H1 (cell line): ENCODE measurements at regions not wholly inside any gene's neighbourhood (a gene's known extent, or its start where the extent isn't known, plus 50 kb on each side); places are given as distances from the start of the nearest gene placed in this dataset.

Experiments used
- FOSL1 ChIP-seq: IDR thresholded peaks from 2 replicates; pipeline ENCODE4 v1.6.1; 2011; ENCODE audit warnings: mild to moderate bottlenecking, low read depth, low read length, moderate library complexity; ENCODE audit not compliant: insufficient read depth
- POLR2A ChIP-seq, 2 experiments: IDR thresholded peaks; 1 replicate in 1 of 2; 2 replicates in 1 of 2; pipeline ENCODE4 v1.6.1; 2011; ENCODE audit warnings: low read depth in 2 of 2, low read length in 2 of 2, mild to moderate bottlenecking in 2 of 2; ENCODE audit errors: control extremely low read depth in 1 of 2
- SUZ12 ChIP-seq: fragments of 200-600 bp; sonication (generic); IDR thresholded peaks from 2 replicates; pipeline ENCODE4 v1.6.1; 2012; ENCODE audit warnings: mild to moderate bottlenecking, inconsistent platforms, low read length, moderate library complexity, mixed read lengths
- TF ChIP-seq, protein P1 (sequence below): fragments of 300-600 bp; sonication (generic); IDR thresholded peaks from 2 replicates; pipeline ENCODE4 v1.7.1; 2012; ENCODE audit warnings: low read length, moderate library complexity, mild to moderate bottlenecking, inconsistent platforms; ENCODE audit not compliant: insufficient replicate concordance

DNA sequence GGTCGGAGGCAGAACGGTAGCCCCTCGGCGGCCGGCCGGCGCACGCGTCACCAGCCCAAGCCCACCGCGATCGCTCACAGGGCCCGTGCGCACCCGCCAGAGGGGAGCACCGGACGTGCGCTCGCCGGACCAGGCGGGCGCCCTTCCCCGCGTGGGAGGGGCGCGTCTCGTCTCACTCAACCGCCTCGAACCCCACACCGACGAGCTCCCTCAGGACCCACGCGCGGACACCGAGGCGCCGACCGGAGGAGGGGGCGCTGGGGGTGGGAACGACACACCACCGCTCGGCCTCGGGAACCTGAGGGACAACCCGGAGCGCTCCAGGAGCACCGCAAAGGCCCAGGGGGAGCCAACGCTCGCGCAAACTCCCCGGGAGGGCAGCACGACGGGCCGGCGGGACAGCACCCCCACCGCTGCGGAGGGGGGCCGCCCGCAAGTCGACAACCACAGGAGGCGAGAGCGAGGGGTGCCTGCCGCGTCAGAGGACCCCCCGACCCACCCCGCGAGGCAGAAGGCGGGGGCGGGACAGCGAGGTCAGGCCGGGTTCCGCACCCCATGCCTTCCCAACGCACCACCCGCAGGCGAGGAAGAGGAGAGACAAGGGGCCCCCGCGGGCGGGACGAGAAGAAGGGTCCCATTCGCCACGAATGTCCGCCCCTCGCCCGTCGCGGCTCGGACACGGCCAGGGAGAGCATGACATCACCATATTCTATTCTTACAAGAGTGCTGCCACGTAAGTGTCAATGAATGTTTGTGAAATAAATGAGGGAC, 512.7 kb upstream of the ZNF337 start (continued):
- TF ChIP-seq, protein P1, sequence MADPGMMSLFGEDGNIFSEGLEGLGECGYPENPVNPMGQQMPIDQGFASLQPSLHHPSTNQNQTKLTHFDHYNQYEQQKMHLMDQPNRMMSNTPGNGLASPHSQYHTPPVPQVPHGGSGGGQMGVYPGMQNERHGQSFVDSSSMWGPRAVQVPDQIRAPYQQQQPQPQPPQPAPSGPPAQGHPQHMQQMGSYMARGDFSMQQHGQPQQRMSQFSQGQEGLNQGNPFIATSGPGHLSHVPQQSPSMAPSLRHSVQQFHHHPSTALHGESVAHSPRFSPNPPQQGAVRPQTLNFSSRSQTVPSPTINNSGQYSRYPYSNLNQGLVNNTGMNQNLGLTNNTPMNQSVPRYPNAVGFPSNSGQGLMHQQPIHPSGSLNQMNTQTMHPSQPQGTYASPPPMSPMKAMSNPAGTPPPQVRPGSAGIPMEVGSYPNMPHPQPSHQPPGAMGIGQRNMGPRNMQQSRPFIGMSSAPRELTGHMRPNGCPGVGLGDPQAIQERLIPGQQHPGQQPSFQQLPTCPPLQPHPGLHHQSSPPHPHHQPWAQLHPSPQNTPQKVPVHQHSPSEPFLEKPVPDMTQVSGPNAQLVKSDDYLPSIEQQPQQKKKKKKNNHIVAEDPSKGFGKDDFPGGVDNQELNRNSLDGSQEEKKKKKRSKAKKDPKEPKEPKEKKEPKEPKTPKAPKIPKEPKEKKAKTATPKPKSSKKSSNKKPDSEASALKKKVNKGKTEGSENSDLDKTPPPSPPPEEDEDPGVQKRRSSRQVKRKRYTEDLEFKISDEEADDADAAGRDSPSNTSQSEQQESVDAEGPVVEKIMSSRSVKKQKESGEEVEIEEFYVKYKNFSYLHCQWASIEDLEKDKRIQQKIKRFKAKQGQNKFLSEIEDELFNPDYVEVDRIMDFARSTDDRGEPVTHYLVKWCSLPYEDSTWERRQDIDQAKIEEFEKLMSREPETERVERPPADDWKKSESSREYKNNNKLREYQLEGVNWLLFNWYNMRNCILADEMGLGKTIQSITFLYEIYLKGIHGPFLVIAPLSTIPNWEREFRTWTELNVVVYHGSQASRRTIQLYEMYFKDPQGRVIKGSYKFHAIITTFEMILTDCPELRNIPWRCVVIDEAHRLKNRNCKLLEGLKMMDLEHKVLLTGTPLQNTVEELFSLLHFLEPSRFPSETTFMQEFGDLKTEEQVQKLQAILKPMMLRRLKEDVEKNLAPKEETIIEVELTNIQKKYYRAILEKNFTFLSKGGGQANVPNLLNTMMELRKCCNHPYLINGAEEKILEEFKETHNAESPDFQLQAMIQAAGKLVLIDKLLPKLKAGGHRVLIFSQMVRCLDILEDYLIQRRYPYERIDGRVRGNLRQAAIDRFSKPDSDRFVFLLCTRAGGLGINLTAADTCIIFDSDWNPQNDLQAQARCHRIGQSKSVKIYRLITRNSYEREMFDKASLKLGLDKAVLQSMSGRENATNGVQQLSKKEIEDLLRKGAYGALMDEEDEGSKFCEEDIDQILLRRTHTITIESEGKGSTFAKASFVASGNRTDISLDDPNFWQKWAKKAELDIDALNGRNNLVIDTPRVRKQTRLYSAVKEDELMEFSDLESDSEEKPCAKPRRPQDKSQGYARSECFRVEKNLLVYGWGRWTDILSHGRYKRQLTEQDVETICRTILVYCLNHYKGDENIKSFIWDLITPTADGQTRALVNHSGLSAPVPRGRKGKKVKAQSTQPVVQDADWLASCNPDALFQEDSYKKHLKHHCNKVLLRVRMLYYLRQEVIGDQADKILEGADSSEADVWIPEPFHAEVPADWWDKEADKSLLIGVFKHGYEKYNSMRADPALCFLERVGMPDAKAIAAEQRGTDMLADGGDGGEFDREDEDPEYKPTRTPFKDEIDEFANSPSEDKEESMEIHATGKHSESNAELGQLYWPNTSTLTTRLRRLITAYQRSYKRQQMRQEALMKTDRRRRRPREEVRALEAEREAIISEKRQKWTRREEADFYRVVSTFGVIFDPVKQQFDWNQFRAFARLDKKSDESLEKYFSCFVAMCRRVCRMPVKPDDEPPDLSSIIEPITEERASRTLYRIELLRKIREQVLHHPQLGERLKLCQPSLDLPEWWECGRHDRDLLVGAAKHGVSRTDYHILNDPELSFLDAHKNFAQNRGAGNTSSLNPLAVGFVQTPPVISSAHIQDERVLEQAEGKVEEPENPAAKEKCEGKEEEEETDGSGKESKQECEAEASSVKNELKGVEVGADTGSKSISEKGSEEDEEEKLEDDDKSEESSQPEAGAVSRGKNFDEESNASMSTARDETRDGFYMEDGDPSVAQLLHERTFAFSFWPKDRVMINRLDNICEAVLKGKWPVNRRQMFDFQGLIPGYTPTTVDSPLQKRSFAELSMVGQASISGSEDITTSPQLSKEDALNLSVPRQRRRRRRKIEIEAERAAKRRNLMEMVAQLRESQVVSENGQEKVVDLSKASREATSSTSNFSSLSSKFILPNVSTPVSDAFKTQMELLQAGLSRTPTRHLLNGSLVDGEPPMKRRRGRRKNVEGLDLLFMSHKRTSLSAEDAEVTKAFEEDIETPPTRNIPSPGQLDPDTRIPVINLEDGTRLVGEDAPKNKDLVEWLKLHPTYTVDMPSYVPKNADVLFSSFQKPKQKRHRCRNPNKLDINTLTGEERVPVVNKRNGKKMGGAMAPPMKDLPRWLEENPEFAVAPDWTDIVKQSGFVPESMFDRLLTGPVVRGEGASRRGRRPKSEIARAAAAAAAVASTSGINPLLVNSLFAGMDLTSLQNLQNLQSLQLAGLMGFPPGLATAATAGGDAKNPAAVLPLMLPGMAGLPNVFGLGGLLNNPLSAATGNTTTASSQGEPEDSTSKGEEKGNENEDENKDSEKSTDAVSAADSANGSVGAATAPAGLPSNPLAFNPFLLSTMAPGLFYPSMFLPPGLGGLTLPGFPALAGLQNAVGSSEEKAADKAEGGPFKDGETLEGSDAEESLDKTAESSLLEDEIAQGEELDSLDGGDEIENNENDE = no peak
- TF ChIP-seq POLR2A (IDR thresholded peaks at IDR 0.05; ENCODE audit: control extremely low read depth in 1 of 2, low read depth in 2 of 2, low read length in 2 of 2) (no peak), SUZ12 (peak; percentile 11), FOSL1 (no peak)
- TF ChIP-seq, all 59 proteins: peak for 3
